AG04449 (cell line): ENCODE measurements at regions not wholly inside any gene's neighbourhood (a gene's known extent, or its start where the extent isn't known, plus 50 kb on each side); places are given as distances from the start of the nearest gene placed in this dataset.

ENCODE experiments used
- CTCF ChIA-PET: fragments of 350-600 bp; formaldehyde crosslinking; extraction: SDS; loops from one replicate; lab custom pipeline; 2021; ENCODE audit warnings: antibody characterized with exemption; lab: Yijun Ruan, JAX
- POLR2A ChIA-PET: fragments of 400-600, 350-600 bp; formaldehyde crosslinking; extraction: SDS; loops from one replicate; lab custom pipeline; 2020; ENCODE audit warnings: antibody characterized with exemption, inconsistent platforms; lab: Yijun Ruan, JAX
- DNase-seq: peaks from one replicate; pipeline ENCODE4 v3.0.0-alpha.2; 2010; ENCODE audit warnings: low read depth, low spot score
- H3K4me3 ChIP-seq: 2 replicates; pipeline ENCODE4 v1.5.1; 2011; ENCODE audit warnings: low read depth, mild to moderate bottlenecking, control low read depth, low read length
- TF ChIP-seq, protein P1 (sequence below): IDR thresholded peaks from one replicate; pipeline ENCODE4 v1.5.1; 2011; ENCODE audit warnings: mild to moderate bottlenecking, moderate library complexity, low read length, control low read depth, inconsistent platforms; ENCODE audit not compliant: insufficient read depth; ENCODE audit errors: missing control alignments

DNA sequence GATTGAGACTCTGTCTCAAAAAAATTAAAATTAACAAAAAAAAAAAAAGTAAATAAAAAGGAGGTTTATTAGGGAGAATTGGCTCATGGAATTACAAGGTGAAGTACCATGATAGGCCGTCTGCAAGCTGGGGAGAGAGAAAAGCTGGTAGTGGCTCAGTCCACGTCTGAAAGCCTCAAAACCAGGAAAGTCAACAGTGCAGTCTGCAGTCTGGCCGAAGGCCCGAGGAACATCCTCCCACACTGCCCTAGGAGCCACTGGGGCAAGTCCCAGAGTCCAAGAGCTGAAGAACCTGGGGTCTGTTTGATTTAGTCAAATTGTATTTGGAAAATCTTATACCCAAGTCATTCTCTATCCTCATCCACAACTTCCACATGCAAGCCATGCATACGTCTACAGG is 59.0 kb upstream of the RAB18 start:
- CTCF ChIA-PET, result interaction anchor here (0.7 to 1.7 kb wide), 4 partner anchors 210 to 937 kb away, joined by 3 to 8 read pairs (median 6); no protein-coding TSS in a partner anchor
- H3K4me3 ChIP-seq, result no peak overlapping the region
- TF ChIP-seq, protein P1, sequence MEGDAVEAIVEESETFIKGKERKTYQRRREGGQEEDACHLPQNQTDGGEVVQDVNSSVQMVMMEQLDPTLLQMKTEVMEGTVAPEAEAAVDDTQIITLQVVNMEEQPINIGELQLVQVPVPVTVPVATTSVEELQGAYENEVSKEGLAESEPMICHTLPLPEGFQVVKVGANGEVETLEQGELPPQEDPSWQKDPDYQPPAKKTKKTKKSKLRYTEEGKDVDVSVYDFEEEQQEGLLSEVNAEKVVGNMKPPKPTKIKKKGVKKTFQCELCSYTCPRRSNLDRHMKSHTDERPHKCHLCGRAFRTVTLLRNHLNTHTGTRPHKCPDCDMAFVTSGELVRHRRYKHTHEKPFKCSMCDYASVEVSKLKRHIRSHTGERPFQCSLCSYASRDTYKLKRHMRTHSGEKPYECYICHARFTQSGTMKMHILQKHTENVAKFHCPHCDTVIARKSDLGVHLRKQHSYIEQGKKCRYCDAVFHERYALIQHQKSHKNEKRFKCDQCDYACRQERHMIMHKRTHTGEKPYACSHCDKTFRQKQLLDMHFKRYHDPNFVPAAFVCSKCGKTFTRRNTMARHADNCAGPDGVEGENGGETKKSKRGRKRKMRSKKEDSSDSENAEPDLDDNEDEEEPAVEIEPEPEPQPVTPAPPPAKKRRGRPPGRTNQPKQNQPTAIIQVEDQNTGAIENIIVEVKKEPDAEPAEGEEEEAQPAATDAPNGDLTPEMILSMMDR, result no peak
- no peak for DNase-seq
- POLR2A ChIA-PET, result no interaction called here

DNA sequence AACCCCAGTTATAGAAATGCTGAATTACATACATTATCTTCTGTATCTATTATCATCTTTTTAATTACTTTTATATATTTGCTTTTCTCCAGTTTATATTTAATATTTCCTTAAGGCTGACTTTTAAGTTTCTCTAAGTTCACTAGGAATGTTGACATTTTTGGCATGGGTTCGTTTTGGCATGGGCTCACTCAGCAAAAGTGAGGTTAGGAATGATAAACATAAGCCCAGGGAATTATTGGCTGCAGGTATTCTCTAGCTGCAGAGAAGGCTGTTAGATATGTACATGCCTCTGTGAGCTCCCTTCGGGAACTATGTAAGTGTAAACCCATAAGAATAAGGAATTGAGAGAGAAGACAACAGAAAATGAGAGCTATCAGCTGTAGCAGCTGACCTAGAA is 63.6 kb upstream of the RAB18 start:
- TF ChIP-seq, protein P1, result no peak
- POLR2A ChIA-PET, result no interaction called here
- CTCF ChIA-PET, result no interaction called here

DNA sequence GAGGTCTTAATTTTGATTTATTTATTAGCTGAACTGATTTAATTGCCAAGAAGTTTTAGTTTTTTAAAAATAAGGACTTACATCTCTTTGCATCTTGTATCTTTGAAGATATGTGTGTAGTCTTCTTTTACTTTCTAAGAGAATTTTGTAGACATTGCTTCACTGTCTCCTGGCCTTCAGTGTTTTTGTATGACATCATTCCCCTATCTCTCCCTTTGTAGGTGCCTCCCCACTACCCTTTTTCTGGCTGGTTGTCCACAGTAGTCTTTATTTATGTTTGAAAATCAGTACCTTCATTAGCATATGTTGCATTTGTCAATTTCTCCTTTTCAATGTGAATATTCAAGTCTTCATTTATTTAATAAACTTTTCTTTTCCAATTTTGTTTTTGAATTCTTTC is 64.1 kb upstream of the RAB18 start:
- ChIA-PET POLR2A (no interaction called here), CTCF (interaction anchor here (0.6 kb wide), 1 partner anchor 953 kb away, joined by 3 read pairs; no protein-coding TSS in a partner anchor)
- DNase-seq, result no peak
- TF ChIP-seq, protein P1, result no peak
- no peak overlapping the region for H3K4me3 ChIP-seq

More for the DNA sequence above, 63.6 kb upstream of the RAB18 start:
- H3K4me3 ChIP-seq, result no peak overlapping the region
- DNase-seq, result no peak

DNA sequence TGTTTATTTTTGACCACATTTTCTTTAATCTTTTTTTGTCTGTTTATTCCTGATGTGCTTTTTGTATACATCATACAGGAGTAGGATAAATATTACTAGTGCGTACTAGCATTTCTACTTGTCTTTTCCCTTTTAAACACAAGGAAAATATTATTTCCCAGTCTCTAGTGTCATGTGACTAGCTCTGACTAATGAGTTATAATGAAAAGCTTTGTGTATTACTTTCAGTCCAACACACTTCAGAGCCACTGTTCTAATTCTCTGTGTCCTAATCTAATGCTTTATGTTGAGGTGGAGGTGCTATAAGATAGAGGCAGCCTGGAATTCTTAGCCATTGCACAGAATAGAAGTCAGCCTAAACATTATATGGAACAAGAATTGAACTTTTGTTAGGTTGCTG is 65.0 kb upstream of the RAB18 start:
- ChIA-PET POLR2A (no interaction called here), CTCF (no interaction called here)
- TF ChIP-seq, protein P1, result no peak
- no peak overlapping the region for H3K4me3 ChIP-seq
- DNase-seq, result no peak

DNA sequence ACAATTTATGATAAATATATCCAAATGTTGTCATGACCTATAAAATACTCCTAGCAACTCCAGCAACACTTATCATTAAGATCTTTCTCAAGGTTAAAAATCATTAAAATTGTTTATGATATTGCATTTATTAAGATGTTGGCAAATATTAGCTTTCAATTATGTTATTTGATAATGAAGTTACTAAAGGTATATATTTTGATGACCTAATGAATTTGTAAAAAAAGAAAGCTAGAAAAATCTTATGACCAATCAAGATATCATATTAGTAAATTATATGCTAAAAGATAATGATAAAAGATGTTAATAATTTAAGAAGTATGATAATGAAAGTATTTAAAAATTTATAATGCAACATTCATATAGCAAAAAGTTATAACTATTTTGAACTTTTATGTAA is 66.3 kb upstream of the RAB18 start:
- H3K4me3 ChIP-seq, result no peak overlapping the region
- ChIA-PET POLR2A (no interaction called here), CTCF (no interaction called here)
- TF ChIP-seq, protein P1, result no peak
- no peak for DNase-seq

DNA sequence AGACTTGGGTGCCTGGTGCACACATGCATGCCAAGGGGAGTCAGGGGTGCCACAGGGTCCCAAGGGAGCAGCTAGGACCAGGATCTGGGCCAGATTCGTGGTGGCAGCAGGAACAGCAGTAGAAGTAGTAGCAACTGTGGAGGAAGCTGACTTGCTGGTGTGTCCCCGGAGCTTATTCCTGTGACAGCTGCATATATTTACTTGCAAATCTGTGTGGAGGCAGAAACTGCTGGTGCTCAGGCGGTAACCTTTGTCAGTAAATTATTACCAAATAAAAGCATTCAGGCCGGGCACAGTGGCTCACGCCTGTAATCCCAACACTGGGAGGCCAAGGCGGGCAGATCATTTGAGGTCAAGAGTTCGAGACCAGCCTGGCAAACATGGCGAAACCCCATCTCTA is 67.4 kb upstream of the RAB18 start:
- TF ChIP-seq, protein P1, result no peak

More for the DNA sequence above, 67.4 kb upstream of the RAB18 start:
- CTCF ChIA-PET, result no interaction called here
- DNase-seq, result no peak
- POLR2A ChIA-PET, result interaction anchor here (0.7 kb wide), 1 partner anchor 46 kb away, joined by 3 read pairs; no protein-coding TSS in a partner anchor
- no peak overlapping the region for H3K4me3 ChIP-seq
